OCI-LY1 (cell line): ENCODE measurements at regions not wholly inside any gene's neighbourhood (a gene's known extent, or its start where the extent isn't known, plus 50 kb on each side); places are given as distances from the start of the nearest gene placed in this dataset.

Source experiments
- H2AFZ ChIP-seq: fragments of 200-600 bp; sonication (generic), shearing (Covaris generic); 2 replicates; pipeline ENCODE4 v1.6.0; 2014; ENCODE audit warnings: antibody characterized with exemption, mild to moderate bottlenecking, low read length
- H3F3A ChIP-seq: fragments of 200-600 bp; sonication (generic), shearing (Covaris generic); 2 replicates; pipeline ENCODE4 v1.6.0; 2014; ENCODE audit warnings: mild to moderate bottlenecking, antibody characterized with exemption, low read length, moderate library complexity; ENCODE audit not compliant: insufficient read depth
- H3K27ac ChIP-seq: fragments of 200-600 bp; sonication (generic); 2 replicates; pipeline ENCODE4 v1.5.1; 2014; ENCODE audit warnings: low read length, mixed run types, mild to moderate bottlenecking, low read depth; ENCODE audit not compliant: poor library complexity, severe bottlenecking
- H3K27me3 ChIP-seq: fragments of 200-600 bp; sonication (generic); 2 replicates; pipeline ENCODE4 v1.6.0; 2014; ENCODE audit warnings: antibody characterized with exemption, mild to moderate bottlenecking, low read length, moderate library complexity; ENCODE audit not compliant: insufficient read depth
- H3K36me3 ChIP-seq: fragments of 200-600 bp; sonication (generic); 2 replicates; pipeline ENCODE4 v1.6.1; 2014; ENCODE audit warnings: mild to moderate bottlenecking, antibody characterized with exemption, low read length, moderate library complexity, mixed read lengths; ENCODE audit not compliant: insufficient read depth
- H3K4me1 ChIP-seq: fragments of 200-600 bp; sonication (generic); 2 replicates; pipeline ENCODE4 v1.5.1; 2014; ENCODE audit warnings: mild to moderate bottlenecking, low read length, moderate library complexity; ENCODE audit not compliant: insufficient read depth, severe bottlenecking
- H3K4me2 ChIP-seq: fragments of 200-600 bp; sonication (generic), shearing (Covaris generic); 2 replicates; pipeline ENCODE4 v1.6.1; 2014; ENCODE audit warnings: low read length
- H3K4me3 ChIP-seq: fragments of 200-600 bp; sonication (generic); 2 replicates; pipeline ENCODE4 v1.5.1; 2014; ENCODE audit warnings: low read length, low read depth, mild to moderate bottlenecking, mixed read lengths; ENCODE audit not compliant: poor library complexity, severe bottlenecking
- H3K79me2 ChIP-seq: fragments of 200-600 bp; shearing (Covaris generic); 2 replicates; pipeline ENCODE4 v1.6.1; 2016; ENCODE audit warnings: mixed run types, low read length, mixed read lengths; ENCODE audit not compliant: insufficient read depth
- H3K9ac ChIP-seq: fragments of 200-600 bp; sonication (generic), shearing (Covaris generic); 2 replicates; pipeline ENCODE4 v1.6.1; 2014; ENCODE audit warnings: mild to moderate bottlenecking, low read length, mixed read lengths
- H3K9me2 ChIP-seq: fragments of 200-600 bp; sonication (generic), shearing (Covaris generic); 2 replicates; pipeline ENCODE4 v1.6.1; 2014; ENCODE audit warnings: low read depth, mild to moderate bottlenecking, low read length, mixed read lengths
- H3K9me3 ChIP-seq: fragments of 200-600 bp; shearing (Covaris generic); 2 replicates; pipeline ENCODE4 v1.6.1; 2014; ENCODE audit warnings: low read length, mixed read lengths
- H4K20me1 ChIP-seq: fragments of 200-600 bp; sonication (generic), shearing (Covaris generic); 2 replicates; pipeline ENCODE4 v1.6.0; 2016; ENCODE audit warnings: mild to moderate bottlenecking, low read length; ENCODE audit not compliant: insufficient read depth
- CTCF ChIP-seq: fragments of 200-600 bp; sonication (generic), shearing (Covaris generic); IDR thresholded peaks from 2 replicates; pipeline ENCODE4 v1.5.1; 2017; ENCODE audit warnings: mild to moderate bottlenecking, antibody characterized with exemption, low read length, moderate library complexity, mixed read lengths
- EZH2 ChIP-seq: fragments of 200-600 bp; sonication (generic), shearing (Covaris generic); IDR thresholded peaks from 2 replicates; pipeline ENCODE4 v1.8.0; 2017; ENCODE audit warnings: borderline replicate concordance, mixed run types, mild to moderate bottlenecking, antibody characterized with exemption, low read length, moderate library complexity, mixed read lengths

- Histone ChIP-seq H2AFZ (no peak overlapping the region), H3K4me3 (no peak overlapping the region), H3K27me3 (no peaks in the 10 kb centered on the region), H3F3A (no peaks in the 10 kb centered on the region), H3K79me2 (no peaks in the 10 kb centered on the region), H3K9ac (no peak overlapping the region), H3K27ac (no peak overlapping the region), H4K20me1 (no peaks in the 10 kb centered on the region), H3K9me2 (no peaks in the 10 kb centered on the region), H3K9me3 (no peaks in the 10 kb centered on the region), H3K36me3 (no peaks in the 10 kb centered on the region), H3K4me2 (no peak overlapping the region), H3K4me1 (no peaks in the 10 kb centered on the region)
- TF ChIP-seq CTCF = no peak
- TF ChIP-seq EZH2 = no peak
These were observed 52.8 kb upstream of the PRSS3 start for GRCh38 chr9:33742519-33742918.
